ENCODE measurements at regions not wholly inside any gene's neighbourhood (a gene's known extent, or its start where the extent isn't known, plus 50 kb on each side); places are given as distances from the start of the nearest gene placed in this dataset.

GRCh38 chr6:67121115-67121514 is 1414.1 kb upstream of the EYS start:
- ATAC-seq, result no peak
- no peak for FAIRE-seq
- BruUV-seq (replicated peaks), result no TSS peak
- TF ChIP-seq POLR2AphosphoS2 (IDR thresholded peaks at IDR 0.05; ENCODE audit: low read depth, low read length), result no peak
- TF ChIP-seq NRF1 (conservative IDR thresholded peaks at IDR 0.05; ENCODE audit: low read depth, low read length), result no peak
- no peak for TF ChIP-seq POLR2AphosphoS5 (IDR thresholded peaks at IDR 0.05; ENCODE audit: low read length)
- TF ChIP-seq SREBF2 (IDR thresholded peaks at IDR 0.05; ENCODE audit: low read length), result no peak
- no peak for TF ChIP-seq GATAD2B (conservative IDR thresholded peaks at IDR 0.05; ENCODE audit: low read depth)
- no peak for TF ChIP-seq MEF2B (IDR thresholded peaks at IDR 0.05; ENCODE audit: partially characterized antibody, poor library complexity, severe bottlenecking)
- no peak for TF ChIP-seq IRF3 (IDR thresholded peaks at IDR 0.05)
- no peak for TF ChIP-seq RUNX3 (IDR thresholded peaks at IDR 0.05; ENCODE audit: low read length)
- no peak for TF ChIP-seq ASH2L (IDR thresholded peaks at IDR 0.05; ENCODE audit: borderline replicate concordance, low read depth)
- TF ChIP-seq MXI1 (IDR thresholded peaks at IDR 0.05; ENCODE audit: low read depth, low read length), result no peak
- no peak for TF ChIP-seq TCF7 (IDR thresholded peaks at IDR 0.05; ENCODE audit: borderline replicate concordance)
- TF ChIP-seq ZBTB33 (IDR thresholded peaks at IDR 0.05), result no peak
- no peak for TF ChIP-seq NFYA (IDR thresholded peaks at IDR 0.05; ENCODE audit: borderline replicate concordance, low read depth, low read length)
- POLR2A ChIA-PET, result no interaction called here
- Histone ChIP-seq H3K9ac (ENCODE audit: control insufficient read depth, insufficient read depth, low read length) (no peak overlapping the region), H3K36me3 (ENCODE audit: control insufficient read depth in 2 of 2, insufficient read depth in 2 of 2, low read length in 1 of 2) (no peaks in the 10 kb centered on the region), H4K20me1 (ENCODE audit: control insufficient read depth, insufficient read depth) (no peaks in the 10 kb centered on the region), H3K9me3 (replicated peaks; ENCODE audit: control insufficient read depth, insufficient read depth, low read length) (no peaks in the 10 kb centered on the region), H3K27ac (ENCODE audit: control insufficient read depth, insufficient read depth) (no peak overlapping the region), H3K4me1 (ENCODE audit: control insufficient read depth, insufficient read depth, low read length) (no peaks in the 10 kb centered on the region), H2AFZ (ENCODE audit: control insufficient read depth, low read depth, low read length) (no peak overlapping the region), H3K27me3 (replicated peaks in 1 of 2; ENCODE audit: control insufficient read depth in 2 of 2, insufficient read depth in 2 of 2, low read length in 1 of 2) (no peaks in the 10 kb centered on the region), H3K4me2 (ENCODE audit: control insufficient read depth, insufficient read depth) (no peak overlapping the region), H3K79me2 (ENCODE audit: control insufficient read depth, insufficient read depth, low read length) (no peaks in the 10 kb centered on the region), H3K4me3 (no peak overlapping the region)
- 20% methylated on average over 3 of the region's 3 CpGs for WGBS (ENCODE audit: insufficient coverage, insufficient replicate concordance, low lambda C conversion rate, missing lambda C conversion rate)
- no peak for DNase-seq (ENCODE audit: low read depth, low spot score)
- RAD21 ChIA-PET (ENCODE audit: unreplicated experiment), result no interaction called here
- CTCF ChIA-PET, result no interaction called here
- intact Hi-C loops (cut with micrococcal nuclease; ENCODE audit: unreplicated experiment), result no loop called here
- in situ Hi-C loops (cut with MboI), result no loop called here
- SMC1A ChIA-PET (ENCODE audit: uncharacterized antibody, unreplicated experiment), result no interaction called here
